GM23338 (cell line): ENCODE measurements at regions not wholly inside any gene's neighbourhood (a gene's known extent, or its start where the extent isn't known, plus 50 kb on each side); places are given as distances from the start of the nearest gene placed in this dataset.
"Not testable (repeated sequence)": the region's sequence is repeated elsewhere in the genome, so short reads cannot be mapped to it uniquely, and the experiment has no call there.

Source experiments
- ATAC-seq: fragments of 200-7000 bp; cut with Tn5 transposase; 3 replicates; pipeline ENCODE4 v1.9.1; 2020
- DNase-seq: peaks from one replicate; pipeline ENCODE4 v3.0.0-alpha.2; 2015; ENCODE audit warnings: low spot score
- H2AFZ ChIP-seq: fragments of 200-600 bp; sonication (generic); 2 replicates; pipeline ENCODE4 v1.8.0; 2016; ENCODE audit warnings: antibody characterized with exemption, mild to moderate bottlenecking, moderate library complexity
- H3F3A ChIP-seq: fragments of 200-600 bp; sonication (generic); replicated peaks from 2 replicates; pipeline ENCODE4 v1.8.0; 2017; ENCODE audit warnings: antibody characterized with exemption, mixed run types, low read depth
- H3K27ac ChIP-seq: fragments of 200-600 bp; sonication (generic); 2 replicates; pipeline ENCODE4 v1.6.1; 2016; ENCODE audit warnings: low read depth
- H3K27me3 ChIP-seq: fragments of 200-600 bp; sonication (generic); 2 replicates; pipeline ENCODE4 v1.8.0; 2016; ENCODE audit warnings: mild to moderate bottlenecking, mixed run types, moderate library complexity; ENCODE audit not compliant: insufficient read depth
- H3K36me3 ChIP-seq: fragments of 200-600 bp; sonication (generic); 2 replicates; pipeline ENCODE4 v1.8.0; 2016; ENCODE audit warnings: mild to moderate bottlenecking; ENCODE audit not compliant: insufficient read depth
- H3K4me1 ChIP-seq: fragments of 200-600 bp; sonication (generic); 2 replicates; pipeline ENCODE4 v1.8.0; 2016; ENCODE audit warnings: mild to moderate bottlenecking, moderate library complexity; ENCODE audit not compliant: insufficient read depth
- H3K4me2 ChIP-seq: fragments of 200-600 bp; sonication (generic); 2 replicates; pipeline ENCODE4 v1.7.1; 2017; ENCODE audit warnings: mixed run types
- H3K4me3 ChIP-seq: fragments of 200-600 bp; sonication (generic); 2 replicates; pipeline ENCODE4 v1.6.1; 2016; ENCODE audit warnings: mixed run types
- H3K79me2 ChIP-seq: fragments of 200-600 bp; sonication (generic); replicated peaks from 2 replicates; pipeline ENCODE4 v1.8.0; 2017; ENCODE audit warnings: mild to moderate bottlenecking; ENCODE audit not compliant: insufficient read depth
- H3K9me2 ChIP-seq: fragments of 200-600 bp; sonication (generic); 2 replicates; pipeline ENCODE4 v1.8.0; 2017; ENCODE audit not compliant: insufficient read depth
- H4K20me1 ChIP-seq: fragments of 200-600 bp; sonication (generic); replicated peaks from 2 replicates; pipeline ENCODE4 v1.8.0; 2017; ENCODE audit warnings: mild to moderate bottlenecking; ENCODE audit not compliant: insufficient read depth
- H3K27ac Mint-ChIP-seq: 2 replicates; pipeline ENCODE4 v1.8.0; 2020; ENCODE audit warnings: inconsistent platforms, mild to moderate bottlenecking, moderate library complexity, mixed read lengths
- H3K27me3 Mint-ChIP-seq: 3 replicates; pipeline ENCODE4 v1.8.0; 2022; ENCODE audit warnings: low read depth, mild to moderate bottlenecking, moderate library complexity, mixed read lengths, inconsistent platforms; ENCODE audit not compliant: insufficient read depth, poor library complexity
- H3K36me3 Mint-ChIP-seq: 3 replicates; pipeline ENCODE4 v1.8.0; 2021; ENCODE audit warnings: low read depth, mild to moderate bottlenecking, inconsistent platforms, moderate library complexity, mixed read lengths
- H3K4me1 Mint-ChIP-seq: 3 replicates; pipeline ENCODE4 v1.8.0; 2020; ENCODE audit warnings: mild to moderate bottlenecking, inconsistent platforms, mixed read lengths
- H3K4me3 Mint-ChIP-seq: 3 replicates; pipeline ENCODE4 v1.8.0; 2021; ENCODE audit warnings: moderate library complexity, mild to moderate bottlenecking, inconsistent platforms, mixed read lengths
- H3K9me3 Mint-ChIP-seq: 3 replicates; pipeline ENCODE4 v1.8.0; 2020; ENCODE audit warnings: moderate library complexity, mild to moderate bottlenecking, inconsistent platforms, mixed read lengths
- CTCF ChIP-seq, 2 experiments: fragments of 200-600 bp in 1 of 2; sonication (generic) in 1 of 2; conservative IDR thresholded peaks; 2 replicates each; pipeline versions ENCODE4 v1.5.1 to v1.6.1; 2016 to 2017; ENCODE audit warnings: antibody characterized with exemption in 2 of 2, low read depth in 2 of 2, mild to moderate bottlenecking in 2 of 2, moderate library complexity in 1 of 2
- ETS1 ChIP-seq: IDR thresholded peaks from 2 replicates; pipeline ENCODE4 v1.6.1; 2016; ENCODE audit warnings: antibody characterized with exemption
- EZH2phosphoT487 ChIP-seq: fragments of 200-600 bp; sonication (generic); IDR thresholded peaks from one replicate; pipeline ENCODE4 v1.8.1; 2018; ENCODE audit warnings: antibody characterized with exemption; ENCODE audit not compliant: unreplicated experiment
- JUNB ChIP-seq: IDR thresholded peaks from one replicate; pipeline ENCODE4 v1.6.1; 2016; ENCODE audit warnings: antibody characterized with exemption; ENCODE audit not compliant: unreplicated experiment
- REST ChIP-seq: IDR thresholded peaks from one replicate; pipeline ENCODE4 v1.6.1; 2018; ENCODE audit warnings: antibody characterized with exemption; ENCODE audit not compliant: unreplicated experiment
- ZNF462 ChIP-seq: fragments of 250-450 bp; sonication (Bioruptor Pico); IDR thresholded peaks from 2 replicates; pipeline ENCODE4 v1.5.0; 2020; ENCODE audit warnings: mild to moderate bottlenecking, moderate library complexity

- H3K36me3 Mint-ChIP-seq, result no peaks in the 10 kb centered on the region
- H3K27ac ChIP-seq, result no peak overlapping the region
- H3F3A ChIP-seq, result no peaks in the 10 kb centered on the region
- H3K79me2 ChIP-seq, result no peaks in the 10 kb centered on the region
- no peaks in the 10 kb centered on the region for H3K27me3 ChIP-seq
- H2AFZ ChIP-seq, result no peak overlapping the region
- DNase-seq (no peak), ATAC-seq (no peak)
- no peaks in the 10 kb centered on the region for H3K9me3 Mint-ChIP-seq
- no peaks in the 10 kb centered on the region for H3K27me3 Mint-ChIP-seq
- no peak overlapping the region for H3K27ac Mint-ChIP-seq
- no peak overlapping the region for H3K4me3 Mint-ChIP-seq
- H3K4me3 ChIP-seq, result no peak overlapping the region
- H3K9me2 ChIP-seq, result no peaks in the 10 kb centered on the region
- H4K20me1 ChIP-seq, result no peaks in the 10 kb centered on the region
- H3K4me1 ChIP-seq, result no peaks in the 10 kb centered on the region
- H3K36me3 ChIP-seq, result no peaks in the 10 kb centered on the region
- TF ChIP-seq ETS1 (no peak), JUNB (no peak), ZNF462 (no peak), REST (no peak), CTCF (conservative IDR thresholded peaks at IDR 0.05; ENCODE audit: low read depth in 2 of 2) (no peak), EZH2phosphoT487 (no peak)
- H3K4me2 ChIP-seq, result no peak overlapping the region
- no peaks in the 10 kb centered on the region for H3K4me1 Mint-ChIP-seq
These were observed 68.9 kb upstream of the LTBP1 start for GRCh38 chr2:32877587-32878510.

- ATAC-seq, H3K27ac ChIP-seq, DNase-seq, H2AFZ ChIP-seq, H3K9me2 ChIP-seq, H3K27ac Mint-ChIP-seq, H3F3A ChIP-seq, H3K4me3 Mint-ChIP-seq, H3K4me3 ChIP-seq, H3K9me3 Mint-ChIP-seq, H3K79me2 ChIP-seq, H3K36me3 ChIP-seq, H4K20me1 ChIP-seq, H3K4me2 ChIP-seq, H3K27me3 ChIP-seq, H3K27me3 Mint-ChIP-seq, H3K4me1 Mint-ChIP-seq, H3K4me1 ChIP-seq, H3K36me3 Mint-ChIP-seq: not testable (repeated sequence)
These were observed 66.8 kb upstream of the LTBP1 start for GRCh38 chr2:32879943-32880342.
